SHP77 treated with DMSO at 0.1 percent for 48 hours (cell line): ENCODE measurements at regions not wholly inside any gene's neighbourhood (a gene's known extent, or its start where the extent isn't known, plus 50 kb on each side); places are given as distances from the start of the nearest gene placed in this dataset.

Experiments used
- DNase-seq: peaks from one replicate; lab custom pipeline; 2025; lab: John Stamatoyannopoulos, UW

- no peak for DNase-seq
Measured at GRCh38 chr19:28288572-28289264, 924.2 kb downstream of the UQCRFS1 start.

GRCh38 chr19:28285917-28286316 lies 927.0 kb downstream of the UQCRFS1 start:
- DNase-seq: no peak

GRCh38 chr19:28285078-28285477 lies 927.9 kb downstream of the UQCRFS1 start:
- DNase-seq: no peak

- no peak for DNase-seq
Measured at GRCh38 chr19:28284389-28284788, 928.6 kb downstream of the UQCRFS1 start.

GRCh38 chr19:28283592-28283991 lies 929.4 kb downstream of the UQCRFS1 start:
- no peak for DNase-seq

GRCh38 chr19:28281676-28282075 lies 931.3 kb downstream of the UQCRFS1 start:
- DNase-seq: no peak

- peak; percentile 20 for DNase-seq
Measured at GRCh38 chr19:28264556-28264955, 948.4 kb downstream of the UQCRFS1 start.

GRCh38 chr19:28258829-28259228 lies 954.1 kb downstream of the UQCRFS1 start:
- no peak for DNase-seq

GRCh38 chr19:28257396-28257795 lies 955.6 kb downstream of the UQCRFS1 start:
- no peak for DNase-seq

GRCh38 chr19:28247243-28247642 lies 965.7 kb downstream of the UQCRFS1 start:
- no peak for DNase-seq

- DNase-seq: no peak
Measured at GRCh38 chr19:28245937-28246336, 967.0 kb downstream of the UQCRFS1 start.

- no peak for DNase-seq
Measured at GRCh38 chr19:28244966-28245365, 968.0 kb downstream of the UQCRFS1 start.

- DNase-seq: peak; percentile 59
Measured at GRCh38 chr19:28242317-28242927, 970.5 kb downstream of the UQCRFS1 start.

GRCh38 chr19:28239270-28239669 lies 973.7 kb downstream of the UQCRFS1 start:
- no peak for DNase-seq

GRCh38 chr19:28238270-28238820 lies 974.6 kb downstream of the UQCRFS1 start:
- no peak for DNase-seq

- no peak for DNase-seq
Measured at GRCh38 chr19:28235606-28236125, 977.3 kb downstream of the UQCRFS1 start.

GRCh38 chr19:28234637-28235036 lies 978.3 kb downstream of the UQCRFS1 start:
- DNase-seq: no peak

GRCh38 chr19:28228854-28229253 lies 984.1 kb downstream of the UQCRFS1 start:
- no peak for DNase-seq

- DNase-seq: no peak
Measured at GRCh38 chr19:28224441-28224840, 988.5 kb downstream of the UQCRFS1 start.

- DNase-seq: no peak
Measured at GRCh38 chr19:28221736-28222135, 991.2 kb downstream of the UQCRFS1 start.

GRCh38 chr19:28218728-28219127 lies 994.2 kb downstream of the UQCRFS1 start:
- no peak for DNase-seq

- DNase-seq: no peak
Measured at GRCh38 chr19:28217022-28217421, 995.9 kb downstream of the UQCRFS1 start.

- no peak for DNase-seq
Measured at GRCh38 chr19:28213470-28214082, 999.4 kb downstream of the UQCRFS1 start.
